BJ (cell line): ENCODE measurements at regions not wholly inside any gene's neighbourhood (a gene's known extent, or its start where the extent isn't known, plus 50 kb on each side); places are given as distances from the start of the nearest gene placed in this dataset.

Source experiments
- CTCF ChIA-PET: fragments of 350-600 bp; formaldehyde crosslinking; extraction: SDS; loops from one replicate; lab custom pipeline; 2021; ENCODE audit warnings: antibody characterized with exemption, inconsistent platforms; lab: Yijun Ruan, JAX
- POLR2A ChIA-PET: fragments of 300-600 bp; sonication (Branson Sonifier 250); formaldehyde crosslinking; extraction: SDS; loops from one replicate; lab custom pipeline; 2021; ENCODE audit warnings: antibody characterized with exemption; lab: Charles Lee
- DNase-seq: peaks from one replicate; pipeline ENCODE4 v3.0.0-alpha.2; 2011; ENCODE audit warnings: low read depth
- H3K27me3 ChIP-seq: 2 replicates; pipeline ENCODE4 v1.6.0; 2011; ENCODE audit warnings: low read length; ENCODE audit not compliant: control insufficient read depth, insufficient read depth
- H3K36me3 ChIP-seq: 2 replicates; pipeline ENCODE4 v1.5.1; 2011; ENCODE audit warnings: low read length; ENCODE audit not compliant: control insufficient read depth, insufficient read depth
- H3K4me3 ChIP-seq: 2 replicates; pipeline ENCODE4 v1.5.1; 2011; ENCODE audit warnings: low read depth, mild to moderate bottlenecking, control low read depth, low read length
- CTCF ChIP-seq: IDR thresholded peaks from 2 replicates; pipeline ENCODE4 v1.5.1; 2011; ENCODE audit warnings: low read depth, mild to moderate bottlenecking, control low read depth, inconsistent platforms, low read length, moderate library complexity; ENCODE audit not compliant: insufficient read depth

- DNase-seq = no peak
- Histone ChIP-seq H3K36me3 (no peaks in the 10 kb centered on the region), H3K27me3 (no peaks in the 10 kb centered on the region), H3K4me3 (no peak overlapping the region)
- ChIA-PET CTCF (no interaction called here), POLR2A (no interaction called here)
- TF ChIP-seq CTCF = no peak
Measured at GRCh38 chr3:118760585-118761290, 273.9 kb downstream of the IGSF11 start.

GRCh38 chr3:118761291-118761606 is 273.4 kb downstream of the IGSF11 start:
- no peak for DNase-seq
- Histone ChIP-seq H3K27me3 (no peaks in the 10 kb centered on the region), H3K4me3 (no peak overlapping the region), H3K36me3 (no peaks in the 10 kb centered on the region)
- CTCF ChIA-PET = no interaction called here
- TF ChIP-seq CTCF = no peak
- POLR2A ChIA-PET = no interaction called here

- ChIA-PET POLR2A (no interaction called here), CTCF (no interaction called here)
- H3K4me3 ChIP-seq = no peak overlapping the region
- no peaks in the 10 kb centered on the region for H3K27me3 ChIP-seq
- no peak for TF ChIP-seq CTCF
- no peaks in the 10 kb centered on the region for H3K36me3 ChIP-seq
- no peak for DNase-seq
Measured at GRCh38 chr3:118765636-118766305, 268.9 kb downstream of the IGSF11 start.

GRCh38 chr3:118766306-118766669 is 268.4 kb downstream of the IGSF11 start:
- ChIA-PET POLR2A (no interaction called here), CTCF (no interaction called here)
- Histone ChIP-seq H3K36me3 (no peaks in the 10 kb centered on the region), H3K4me3 (no peak overlapping the region), H3K27me3 (no peaks in the 10 kb centered on the region)
- no peak for TF ChIP-seq CTCF
- no peak for DNase-seq

- no peak for DNase-seq
- POLR2A ChIA-PET = no interaction called here
- Histone ChIP-seq H3K36me3 (no peaks in the 10 kb centered on the region), H3K4me3 (no peak overlapping the region), H3K27me3 (no peaks in the 10 kb centered on the region)
- CTCF ChIA-PET = no interaction called here
- no peak for TF ChIP-seq CTCF
Measured at GRCh38 chr3:118772036-118772435, 262.6 kb downstream of the IGSF11 start.
